Transverse colon (tissue), 4 donors: ENCODE measurements at regions not wholly inside any gene's neighbourhood (a gene's known extent, or its start where the extent isn't known, plus 50 kb on each side); places are given as distances from the start of the nearest gene placed in this dataset.

Source experiments
- DNase-seq: peaks from one replicate; pipeline ENCODE4 v3.0.0-alpha.2; 2019
- H3K27ac ChIP-seq, 4 donors: fragments of 200-600 bp; sonication (generic); 2 replicates each; pipeline ENCODE4 v1.5.1; 2016 to 2018; ENCODE audit warnings: inconsistent platforms in 4 of 4
- H3K27me3 ChIP-seq: fragments of 200-600 bp; sonication (generic); 2 replicates; pipeline ENCODE4 v1.5.1; 2017; ENCODE audit warnings: inconsistent platforms
- H3K36me3 ChIP-seq, 4 donors: fragments of 200-600 bp; sonication (generic); 2 replicates each; pipeline ENCODE4 v1.5.1; 2017 to 2019; ENCODE audit warnings: inconsistent platforms in 4 of 4
- H3K4me1 ChIP-seq, 4 donors: fragments of 200-600 bp; sonication (generic); 2 replicates each; pipeline ENCODE4 v1.5.1; 2017 to 2020; ENCODE audit warnings: inconsistent platforms in 4 of 4
- H3K4me3 ChIP-seq, 4 donors: fragments of 200-600 bp; sonication (generic); 1 replicate in 1 of 4; 2 replicates in 3 of 4; pipeline versions ENCODE4 v1.5.1 to v1.6.1; 2017 to 2019; ENCODE audit warnings: inconsistent platforms in 4 of 4
- H3K9me3 ChIP-seq, 2 donors: fragments of 200-600 bp; sonication (generic); 2 replicates each; pipeline ENCODE4 v1.5.1; 2017 to 2019; ENCODE audit warnings: inconsistent platforms in 2 of 2
- EP300 ChIP-seq: sonication (generic); formaldehyde crosslinking; IDR thresholded peaks from one replicate; pipeline ENCODE4 v1.6.1; 2017; ENCODE audit warnings: antibody characterized with exemption, low read depth
- POLR2A ChIP-seq: fragments of 450-650 bp; IDR thresholded peaks from one replicate; pipeline ENCODE4 v1.6.1; 2016; ENCODE audit warnings: antibody characterized with exemption, mild to moderate bottlenecking, moderate library complexity
- POLR2AphosphoS5 ChIP-seq, 3 donors: sonication (generic); formaldehyde crosslinking; IDR thresholded peaks; one replicate each; pipeline ENCODE4 v1.6.1; 2016; ENCODE audit warnings: antibody characterized with exemption in 3 of 3
- WGBS, 2 donors: methylation state at CpG; one replicate each; pipeline ENCODE4 v1.1.5; 2018; ENCODE audit warnings: low coverage in 1 of 2; 5-methylcytosine and 5-hydroxymethylcytosine counted together
- in situ Hi-C, 4 donors: fragments of 200-750 bp; cut with MboI; loops; one replicate each; pipeline versions ENCODE4 v1.15.0 to v1.15.1; 2017; ENCODE audit warnings: low sequenced_read_pairs in 3 of 4, low pct_ligation_motif_present in 1 of 4, low pct_unique_long_range_greater_than_20kb in 1 of 4
- intact Hi-C: fragments of 100-400 bp; cut with DNase I; formaldehyde crosslinking; loops from one replicate; pipeline ENCODE4 v1.15.1; 2023; ENCODE audit warnings: low total_unique reads
- TF ChIP-seq, protein P1 (sequence below), 5 experiments: fragments of 200-600 bp in 3 of 5; fragments of 450-650 bp in 2 of 5; sonication (generic) in 3 of 5; IDR thresholded peaks; 1 replicate in 2 of 5; 2 replicates in 3 of 5; pipeline ENCODE4 v1.5.1; 2016 to 2017; ENCODE audit warnings: antibody characterized with exemption in 5 of 5, inconsistent platforms in 3 of 5, mild to moderate bottlenecking in 2 of 5, moderate library complexity in 1 of 5

DNA sequence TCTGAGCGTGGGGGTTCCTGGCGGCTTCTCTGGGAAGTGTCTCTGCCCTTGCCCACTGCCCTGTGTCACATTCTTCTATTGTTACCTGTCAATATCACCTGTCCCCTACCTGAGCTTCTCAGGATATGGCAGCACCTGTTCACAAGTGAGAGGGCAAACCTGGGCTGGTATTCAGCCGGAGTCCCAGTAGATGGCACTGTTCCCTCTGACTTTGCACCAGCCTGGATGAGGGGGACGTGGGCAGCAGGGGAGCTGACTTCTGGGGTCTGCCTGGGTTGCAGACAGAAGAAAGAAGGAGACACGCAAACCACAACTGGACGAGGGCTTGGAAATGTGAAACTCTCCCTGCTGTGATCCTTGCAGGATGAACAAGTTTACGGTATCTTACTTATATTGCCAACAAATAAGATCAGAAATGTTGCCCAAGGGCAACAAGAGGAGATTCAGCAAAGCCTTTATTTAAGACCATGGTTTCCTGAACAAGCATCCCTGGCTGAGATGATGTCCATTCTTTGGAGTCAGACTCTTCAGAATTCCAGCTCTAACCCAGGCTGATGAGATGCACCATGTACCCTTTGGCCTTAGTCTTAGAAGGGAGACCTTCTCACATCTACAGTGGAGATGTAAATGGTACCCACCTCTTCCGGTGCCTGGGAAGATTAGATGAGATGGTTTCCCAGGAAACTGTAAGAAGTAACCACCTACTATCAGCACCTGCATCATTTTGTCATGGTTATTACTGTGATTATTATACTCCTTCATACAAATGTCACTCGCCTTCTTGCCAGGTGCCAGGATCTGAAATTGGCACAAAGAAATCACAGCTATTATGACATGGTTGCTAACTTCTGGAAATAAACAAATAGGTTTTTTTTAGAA is 400.0 kb upstream of the CDH4 start:
- H3K27me3 ChIP-seq, result no peaks in the 10 kb centered on the region
- TF ChIP-seq POLR2A (no peak), EP300 (no peak), POLR2AphosphoS5 (IDR thresholded peaks at IDR 0.05) (no peak)
- TF ChIP-seq, protein P1, sequence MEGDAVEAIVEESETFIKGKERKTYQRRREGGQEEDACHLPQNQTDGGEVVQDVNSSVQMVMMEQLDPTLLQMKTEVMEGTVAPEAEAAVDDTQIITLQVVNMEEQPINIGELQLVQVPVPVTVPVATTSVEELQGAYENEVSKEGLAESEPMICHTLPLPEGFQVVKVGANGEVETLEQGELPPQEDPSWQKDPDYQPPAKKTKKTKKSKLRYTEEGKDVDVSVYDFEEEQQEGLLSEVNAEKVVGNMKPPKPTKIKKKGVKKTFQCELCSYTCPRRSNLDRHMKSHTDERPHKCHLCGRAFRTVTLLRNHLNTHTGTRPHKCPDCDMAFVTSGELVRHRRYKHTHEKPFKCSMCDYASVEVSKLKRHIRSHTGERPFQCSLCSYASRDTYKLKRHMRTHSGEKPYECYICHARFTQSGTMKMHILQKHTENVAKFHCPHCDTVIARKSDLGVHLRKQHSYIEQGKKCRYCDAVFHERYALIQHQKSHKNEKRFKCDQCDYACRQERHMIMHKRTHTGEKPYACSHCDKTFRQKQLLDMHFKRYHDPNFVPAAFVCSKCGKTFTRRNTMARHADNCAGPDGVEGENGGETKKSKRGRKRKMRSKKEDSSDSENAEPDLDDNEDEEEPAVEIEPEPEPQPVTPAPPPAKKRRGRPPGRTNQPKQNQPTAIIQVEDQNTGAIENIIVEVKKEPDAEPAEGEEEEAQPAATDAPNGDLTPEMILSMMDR (IDR thresholded peaks at IDR 0.05), result no peak
- H3K27ac ChIP-seq, result no peak overlapping the region
- DNase-seq, result no peak
- no peaks in the 10 kb centered on the region for H3K36me3 ChIP-seq
- in situ Hi-C loops, result loop anchor here in 1 of 4 donors (25.0 kb wide), 1 partner anchor 110 kb away; no protein-coding TSS in a partner anchor
- no peak overlapping the region for H3K4me3 ChIP-seq
- 33 to 43% methylated on average over 3 to 9 of the region's 9 CpGs for WGBS, 2 donors
- H3K4me1 ChIP-seq, result no peaks in the 10 kb centered on the region
- intact Hi-C loops, result no loop called here
- no peaks in the 10 kb centered on the region for H3K9me3 ChIP-seq

GRCh38 chr20:60857708-60858107 is 394.4 kb upstream of the CDH4 start:
- DNase-seq, result no peak
- H3K27me3 ChIP-seq, result no peaks in the 10 kb centered on the region
- no peak overlapping the region for H3K4me3 ChIP-seq
- intact Hi-C loops (no loop called here), in situ Hi-C loops (loop anchor here in 1 of 4 donors (25.0 kb wide), 1 partner anchor 105 kb away; no protein-coding TSS in a partner anchor)
- no peak overlapping the region for H3K27ac ChIP-seq
- TF ChIP-seq POLR2A (no peak), POLR2AphosphoS5 (IDR thresholded peaks at IDR 0.05) (no peak), EP300 (no peak)
- TF ChIP-seq, protein P1 (IDR thresholded peaks at IDR 0.05), result no peak
- H3K9me3 ChIP-seq, result no peaks in the 10 kb centered on the region
- WGBS, 2 donors, result 60 to 73% methylated on average over 4 to 6 of the region's 6 CpGs
- no peaks in the 10 kb centered on the region for H3K4me1 ChIP-seq
- H3K36me3 ChIP-seq, result no peaks in the 10 kb centered on the region

- Histone ChIP-seq H3K9me3 (no peaks in the 10 kb centered on the region), H3K27ac (no peak overlapping the region), H3K4me1 (no peaks in the 10 kb centered on the region), H3K4me3 (no peak overlapping the region), H3K36me3 (no peaks in the 10 kb centered on the region), H3K27me3 (no peaks in the 10 kb centered on the region)
- in situ Hi-C loops, result loop anchor here in 1 of 4 donors (25.0 kb wide), 1 partner anchor 100 kb away; no protein-coding TSS in a partner anchor
- intact Hi-C loops, result no loop called here
- WGBS, 2 donors, result 67 to 69% methylated on average over 5 of the region's 5 CpGs
- no peak for DNase-seq
- TF ChIP-seq EP300 (no peak), POLR2AphosphoS5 (IDR thresholded peaks at IDR 0.05) (no peak), POLR2A (no peak)
- TF ChIP-seq, protein P1 (IDR thresholded peaks at IDR 0.05), result no peak
Observed at GRCh38 chr20:60862601-60863000, 389.5 kb upstream of the CDH4 start.

- TF ChIP-seq EP300 (no peak), POLR2A (no peak), POLR2AphosphoS5 (IDR thresholded peaks at IDR 0.05) (no peak)
- TF ChIP-seq, protein P1 (IDR thresholded peaks at IDR 0.05), result no peak
- Histone ChIP-seq H3K27ac (no peak overlapping the region), H3K36me3 (no peaks in the 10 kb centered on the region), H3K9me3 (no peaks in the 10 kb centered on the region), H3K4me3 (no peak overlapping the region), H3K27me3 (no peaks in the 10 kb centered on the region), H3K4me1 (no peaks in the 10 kb centered on the region)
- WGBS, 2 donors, result 50 to 70% methylated on average over 2 to 3 of the region's 3 CpGs
- intact Hi-C loops, result no loop called here
- no peak for DNase-seq
- in situ Hi-C loops, result loop anchor here in 1 of 4 donors (25.0 kb wide), 1 partner anchor 99 kb away; no protein-coding TSS in a partner anchor
Observed at GRCh38 chr20:60863548-60863947, 388.5 kb upstream of the CDH4 start.
